Stimulated activated CD8-positive, alpha-beta memory T cell treated with anti-CD3 and anti-CD28 coated beads, Interleukin-2, amount 100 ng/mL, for 48 hours (primary cell): ENCODE measurements at regions not wholly inside any gene's neighbourhood (a gene's known extent, or its start where the extent isn't known, plus 50 kb on each side); places are given as distances from the start of the nearest gene placed in this dataset.

ENCODE experiments used
- DNase-seq, 2 donors: peaks; one replicate each; pipeline ENCODE4 v3.0.0-alpha.2; 2020; ENCODE audit warnings: low read depth in 2 of 2

- no peak for DNase-seq
Observed at GRCh38 chr9:115615000-115615401, 497.0 kb upstream of the TNC start.

DNA sequence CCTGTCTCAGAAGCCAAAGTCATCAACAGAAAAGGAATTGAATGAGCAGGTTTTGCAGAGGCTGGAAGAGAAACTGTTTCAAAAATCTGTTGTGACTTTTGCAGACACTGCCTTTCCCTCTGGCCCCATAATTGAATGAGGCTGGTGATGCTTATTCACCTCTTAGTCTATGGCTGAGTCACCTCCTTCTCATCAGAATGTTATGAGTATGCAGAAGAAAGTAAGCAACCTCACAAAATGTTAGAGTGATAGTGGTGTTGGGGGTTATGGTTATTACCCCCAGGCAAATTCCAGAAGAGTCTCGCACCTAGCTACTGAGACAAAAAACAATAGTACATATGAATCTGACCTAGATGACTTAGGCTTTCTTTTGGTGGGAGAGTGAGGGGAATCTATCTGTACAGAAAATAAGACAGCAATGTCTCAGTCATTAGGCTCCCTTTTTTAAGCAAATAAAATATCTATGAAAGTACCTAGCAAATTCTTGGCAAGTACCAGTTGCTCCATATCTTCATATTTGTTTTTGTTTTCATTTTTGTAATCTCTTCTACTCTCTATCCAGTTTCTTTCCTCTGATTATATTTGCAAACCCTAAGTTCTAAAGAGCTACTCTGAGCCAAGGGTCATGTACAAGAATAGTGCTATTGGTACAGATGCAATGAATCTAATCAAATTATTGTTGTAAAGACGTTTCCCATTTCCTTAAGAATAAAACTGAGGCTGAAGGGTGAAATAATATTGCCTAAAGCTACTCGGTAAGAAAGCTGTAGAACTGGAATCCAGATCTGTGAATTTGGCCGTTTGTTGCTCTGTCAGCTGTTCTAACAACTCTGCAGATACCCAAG is 498.1 kb upstream of the TNC start:
- DNase-seq, result no peak

DNA sequence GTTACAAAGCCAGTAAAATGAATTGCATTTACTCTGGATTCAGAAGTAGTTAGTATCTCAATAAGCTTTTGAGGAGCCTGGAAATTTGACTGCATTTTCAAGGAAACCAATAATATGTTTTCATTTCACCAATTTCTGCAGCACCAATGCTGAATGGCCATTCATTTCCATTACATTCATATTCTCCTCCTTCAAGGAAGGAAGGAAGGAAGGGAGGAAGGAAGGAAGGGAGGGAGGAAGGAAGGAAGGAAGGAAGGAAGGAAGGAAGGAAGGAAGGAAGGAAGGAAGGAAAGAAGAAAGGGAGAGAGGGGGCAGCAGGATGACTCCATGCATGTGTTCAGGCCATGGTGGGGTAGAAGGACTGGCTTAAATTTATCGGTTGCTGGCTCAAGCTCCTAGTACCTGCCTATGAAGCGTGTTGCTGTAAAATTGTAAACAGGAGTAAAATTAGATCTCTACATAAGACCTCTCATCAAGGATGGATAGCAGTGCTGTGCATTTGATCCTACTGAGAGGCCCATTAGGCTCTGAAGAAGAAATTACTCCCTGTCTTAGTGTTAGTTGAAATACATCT is 498.8 kb upstream of the TNC start:
- DNase-seq, result no peak

- DNase-seq, result no peak
Observed at GRCh38 chr9:115625251-115625650, 507.3 kb upstream of the TNC start.

DNA sequence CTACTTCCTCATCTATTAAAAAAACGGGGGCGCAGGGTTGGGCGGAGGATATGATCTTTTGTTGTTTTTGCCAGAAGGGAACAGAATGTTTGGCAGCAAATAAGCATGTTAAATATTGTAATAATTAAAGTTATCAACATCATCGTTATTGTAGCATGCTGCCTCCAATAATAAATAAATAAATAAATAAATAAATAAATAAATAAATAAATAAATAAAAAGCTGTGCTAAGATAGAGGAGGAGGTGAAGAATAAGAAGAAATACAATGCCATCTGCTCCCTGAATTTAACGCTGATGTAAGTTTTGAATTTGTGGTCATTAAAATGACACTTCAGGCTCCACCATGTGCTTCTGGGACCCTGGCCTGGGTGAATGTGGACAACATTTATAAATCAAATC is 508.0 kb upstream of the TNC start:
- no peak for DNase-seq

- no peak for DNase-seq
Observed at GRCh38 chr9:115627511-115627910, 509.6 kb upstream of the TNC start.

GRCh38 chr9:115628426-115628825 is 510.5 kb upstream of the TNC start:
- no peak for DNase-seq

GRCh38 chr9:115629879-115630840 is 512.2 kb upstream of the TNC start:
- DNase-seq, result no peak

DNA sequence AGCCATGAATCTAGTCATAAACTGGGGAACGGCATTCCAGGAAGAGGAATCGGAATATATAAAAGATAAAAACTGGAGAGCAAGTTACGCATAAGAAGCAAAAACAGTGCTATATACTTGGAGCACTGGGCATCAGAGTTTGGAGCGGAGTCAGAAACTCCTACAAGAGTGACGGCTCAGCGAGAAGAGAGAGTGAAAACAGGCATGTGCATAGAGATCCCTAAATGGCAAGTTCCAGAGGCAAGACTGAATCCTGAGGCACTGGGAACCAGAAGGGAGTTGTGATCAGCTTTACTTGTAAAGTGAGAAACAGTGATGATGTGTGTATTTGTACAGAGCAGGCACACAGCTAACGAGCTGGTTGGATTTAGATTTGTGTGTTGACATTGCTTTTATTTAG is 514.4 kb upstream of the TNC start:
- no peak for DNase-seq

DNA sequence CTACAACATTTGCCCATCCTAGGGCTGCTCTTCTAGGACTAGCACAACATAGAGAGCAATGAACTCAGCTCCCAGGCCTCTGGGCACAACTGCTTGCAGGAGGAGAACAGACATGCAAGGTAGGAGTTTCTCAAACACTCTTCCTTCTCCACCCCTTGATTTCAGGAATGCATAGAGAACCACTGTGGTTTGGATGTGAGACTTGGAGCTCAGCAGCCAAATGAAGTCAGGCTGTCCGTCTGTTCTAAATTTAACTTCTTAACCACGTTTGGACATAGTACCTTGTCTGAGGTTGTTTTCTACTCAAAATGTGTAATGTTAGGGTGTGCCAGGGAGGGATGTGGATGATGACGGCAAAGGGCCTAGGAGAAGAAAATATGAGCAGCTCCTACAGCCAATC is 515.1 kb upstream of the TNC start:
- no peak for DNase-seq

DNA sequence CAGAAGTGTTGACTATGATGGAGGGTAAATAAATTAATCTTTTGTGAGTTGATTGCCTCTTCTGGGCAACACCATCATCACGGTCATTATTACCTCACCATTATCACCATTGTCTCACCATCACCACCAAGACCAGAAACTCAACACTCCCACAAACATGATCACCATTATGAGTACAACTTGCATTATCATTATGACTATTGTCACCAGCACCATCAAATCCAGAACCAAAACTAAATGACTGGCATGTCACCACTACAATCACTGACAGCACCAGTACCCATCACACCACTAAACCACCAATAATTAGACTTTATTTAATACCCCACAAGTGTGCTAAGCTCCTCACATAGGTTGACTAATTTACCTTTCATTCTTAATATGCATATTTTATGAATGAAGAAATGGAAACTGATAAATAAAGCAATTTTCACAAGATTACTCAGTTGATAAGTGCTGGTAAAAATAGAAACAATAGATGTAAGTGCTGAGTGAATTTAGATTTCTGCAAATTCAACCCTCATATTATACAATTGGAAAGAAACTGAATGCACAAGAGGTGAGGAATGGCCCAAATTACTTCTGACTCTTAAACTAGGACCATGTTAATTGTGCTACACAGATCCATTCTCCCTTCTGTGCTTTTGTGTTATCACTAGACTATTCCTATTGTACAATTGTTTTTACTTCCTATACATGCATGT is 517.8 kb upstream of the PAPPA start:
- no peak for DNase-seq

- DNase-seq, result no peak
Observed at GRCh38 chr9:115636596-115636995, 517.0 kb upstream of the PAPPA start.

- no peak for DNase-seq
Observed at GRCh38 chr9:115637661-115638060, 515.9 kb upstream of the PAPPA start.

DNA sequence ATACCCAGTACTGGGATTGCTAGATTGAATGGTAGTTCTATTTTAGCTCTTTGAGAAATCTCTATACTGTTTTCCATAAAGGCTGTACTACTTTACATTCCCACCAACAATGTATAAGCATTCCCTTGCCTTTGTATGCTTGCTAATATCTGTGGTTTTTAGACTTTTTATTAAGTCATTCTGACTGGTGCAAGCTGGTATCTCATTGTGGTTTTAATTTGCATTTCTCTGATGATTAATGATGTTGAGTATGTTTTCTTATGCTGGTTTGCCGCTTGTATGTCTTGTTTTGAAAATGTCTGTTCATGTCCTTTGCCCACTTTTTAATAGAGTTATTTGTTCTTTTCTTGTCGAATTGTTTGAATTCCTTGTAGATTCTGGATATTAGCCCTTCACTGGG is 512.7 kb upstream of the PAPPA start:
- DNase-seq, result no peak

DNA sequence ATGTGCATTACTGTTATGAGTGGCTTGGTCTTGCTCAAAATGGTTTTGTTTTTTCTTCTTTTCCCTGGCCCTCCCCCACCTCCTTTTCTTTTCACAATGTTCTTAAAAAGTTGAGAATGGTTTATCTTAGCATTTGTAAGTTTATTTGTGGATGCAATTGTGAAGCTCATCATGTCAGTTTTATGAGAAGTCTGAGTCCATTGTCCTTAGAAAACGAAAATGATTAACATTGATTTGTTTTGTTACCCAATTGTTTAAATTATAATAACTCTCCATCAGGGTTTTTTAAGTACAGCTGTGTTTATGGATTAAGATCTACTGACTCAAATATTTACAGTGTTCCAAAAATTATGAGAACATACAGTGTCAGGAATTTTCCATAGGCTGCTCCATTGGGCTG is 511.3 kb upstream of the PAPPA start:
- no peak for DNase-seq

- DNase-seq, result no peak
Observed at GRCh38 chr9:115643948-115644727, 509.5 kb upstream of the PAPPA start.

- no peak for DNase-seq
Observed at GRCh38 chr9:115649991-115650472, 503.6 kb upstream of the PAPPA start.

- no peak for DNase-seq
Observed at GRCh38 chr9:115650768-115651167, 502.8 kb upstream of the PAPPA start.

GRCh38 chr9:115651461-115651860 is 502.1 kb upstream of the PAPPA start:
- DNase-seq, result no peak

DNA sequence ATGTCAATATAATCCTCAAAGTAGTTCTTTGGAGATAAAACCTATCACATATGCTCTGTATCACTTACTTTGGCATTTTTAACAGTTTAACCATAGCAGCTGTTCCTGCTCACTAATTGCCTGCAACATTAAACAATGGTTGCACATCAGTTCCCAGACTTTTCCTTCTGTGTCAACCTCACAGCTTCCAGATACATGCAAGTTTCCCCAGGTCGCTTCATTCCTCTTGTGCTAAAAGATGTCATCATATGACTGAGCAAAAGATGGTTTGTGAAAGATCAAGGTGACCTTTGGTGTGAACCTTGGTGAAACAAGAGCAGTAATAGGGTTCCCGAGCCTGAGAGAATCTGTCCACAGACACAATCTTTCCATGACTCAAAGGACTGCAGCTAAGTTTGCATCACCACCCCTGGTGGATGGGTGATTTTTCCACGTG is 500.4 kb upstream of the PAPPA start:
- DNase-seq, result no peak

- no peak for DNase-seq
Observed at GRCh38 chr9:115657695-115658094, 495.9 kb upstream of the PAPPA start.
